ENCODE measurements at regions not wholly inside any gene's neighbourhood (a gene's known extent, or its start where the extent isn't known, plus 50 kb on each side); places are given as distances from the start of the nearest gene placed in this dataset.

DNA sequence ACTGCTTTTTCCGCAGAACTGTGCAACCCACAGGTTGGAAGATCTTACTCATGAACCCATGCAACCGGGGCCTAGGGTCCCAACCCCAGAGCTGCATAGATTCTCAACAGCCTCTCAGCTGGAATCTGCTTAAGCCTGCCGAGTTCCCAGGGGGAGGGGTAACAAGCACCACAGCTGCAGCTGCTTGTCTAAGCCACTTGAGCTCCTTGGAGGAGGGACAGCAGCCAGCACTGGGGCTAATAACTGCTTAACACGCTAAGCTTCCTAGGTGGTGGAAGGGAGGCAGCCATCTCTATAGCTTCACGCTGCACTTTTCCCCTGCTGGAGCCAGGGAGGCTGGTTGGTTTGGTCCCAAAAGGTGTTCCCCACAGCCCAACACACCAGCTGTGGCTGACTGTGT is 311.6 kb downstream of the DSC3 start:
- no peak for TF ChIP-seq EZH2phosphoT487 (IDR thresholded peaks at IDR 0.05; ENCODE audit: low read depth, severe bottlenecking, unreplicated experiment)
- TF ChIP-seq, protein P1, sequence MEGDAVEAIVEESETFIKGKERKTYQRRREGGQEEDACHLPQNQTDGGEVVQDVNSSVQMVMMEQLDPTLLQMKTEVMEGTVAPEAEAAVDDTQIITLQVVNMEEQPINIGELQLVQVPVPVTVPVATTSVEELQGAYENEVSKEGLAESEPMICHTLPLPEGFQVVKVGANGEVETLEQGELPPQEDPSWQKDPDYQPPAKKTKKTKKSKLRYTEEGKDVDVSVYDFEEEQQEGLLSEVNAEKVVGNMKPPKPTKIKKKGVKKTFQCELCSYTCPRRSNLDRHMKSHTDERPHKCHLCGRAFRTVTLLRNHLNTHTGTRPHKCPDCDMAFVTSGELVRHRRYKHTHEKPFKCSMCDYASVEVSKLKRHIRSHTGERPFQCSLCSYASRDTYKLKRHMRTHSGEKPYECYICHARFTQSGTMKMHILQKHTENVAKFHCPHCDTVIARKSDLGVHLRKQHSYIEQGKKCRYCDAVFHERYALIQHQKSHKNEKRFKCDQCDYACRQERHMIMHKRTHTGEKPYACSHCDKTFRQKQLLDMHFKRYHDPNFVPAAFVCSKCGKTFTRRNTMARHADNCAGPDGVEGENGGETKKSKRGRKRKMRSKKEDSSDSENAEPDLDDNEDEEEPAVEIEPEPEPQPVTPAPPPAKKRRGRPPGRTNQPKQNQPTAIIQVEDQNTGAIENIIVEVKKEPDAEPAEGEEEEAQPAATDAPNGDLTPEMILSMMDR (IDR thresholded peaks at IDR 0.05; ENCODE audit: poor library complexity): no peak
- no peak for TF ChIP-seq EZH2 (IDR thresholded peaks at IDR 0.05; ENCODE audit: borderline replicate concordance)
- Histone ChIP-seq H3K27me3 (no peaks in the 10 kb centered on the region), H3K79me2 (no peaks in the 10 kb centered on the region), H3K4me3 (no peak overlapping the region), H3K9me2 (replicated peaks; ENCODE audit: insufficient read depth) (no peaks in the 10 kb centered on the region), H3K4me2 (no peak overlapping the region), H3K9me3 (ENCODE audit: low read depth) (no peaks in the 10 kb centered on the region), H2AFZ (no peak overlapping the region), H4K20me1 (ENCODE audit: insufficient read depth, poor library complexity, severe bottlenecking) (no peaks in the 10 kb centered on the region), H3K4me1 (ENCODE audit: insufficient read depth) (no peaks in the 10 kb centered on the region), H3K36me3 (replicated peaks; ENCODE audit: insufficient read depth, low read depth) (no peaks in the 10 kb centered on the region), H3K27ac (no peak overlapping the region)
- WGBS (ENCODE audit: low lambda C conversion rate, missing lambda C conversion rate): 79% methylated on average over 5 of the region's 5 CpGs
- no peak for DNase-seq (ENCODE audit: low spot score)

DNA sequence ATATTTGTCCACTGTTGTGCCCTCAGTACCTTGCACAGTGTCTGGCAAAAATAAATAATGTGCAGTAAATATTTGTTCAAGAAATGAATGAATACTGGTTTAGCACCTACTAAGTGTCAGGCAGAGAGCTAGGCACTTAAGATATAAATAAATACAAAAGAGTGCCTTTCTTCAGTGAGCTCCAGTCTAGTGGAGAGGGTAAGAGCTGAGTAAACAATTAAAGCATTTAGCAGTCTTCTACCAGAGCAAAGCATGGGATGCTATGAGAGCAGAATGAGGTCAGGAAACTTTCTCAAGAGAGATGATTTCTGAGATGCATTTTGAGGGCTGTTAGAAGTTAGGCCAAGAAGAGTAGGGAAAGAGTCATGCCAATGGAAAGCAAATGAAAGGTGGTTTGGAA is 314.7 kb downstream of the DSC3 start:
- H3K27me3 ChIP-seq: no peaks in the 10 kb centered on the region
- TF ChIP-seq, protein P1 (IDR thresholded peaks at IDR 0.05; ENCODE audit: poor library complexity): no peak
- no peak for TF ChIP-seq EZH2phosphoT487 (IDR thresholded peaks at IDR 0.05; ENCODE audit: low read depth, severe bottlenecking, unreplicated experiment)
- no peak for TF ChIP-seq EZH2 (IDR thresholded peaks at IDR 0.05; ENCODE audit: borderline replicate concordance)
- no peaks in the 10 kb centered on the region for H4K20me1 ChIP-seq (ENCODE audit: insufficient read depth, poor library complexity, severe bottlenecking)
- no peak overlapping the region for H2AFZ ChIP-seq
- H3K9me2 ChIP-seq (replicated peaks; ENCODE audit: insufficient read depth): no peaks in the 10 kb centered on the region
- H3K27ac ChIP-seq: no peak overlapping the region
- H3K36me3 ChIP-seq (replicated peaks; ENCODE audit: insufficient read depth, low read depth): no peaks in the 10 kb centered on the region
- no peaks in the 10 kb centered on the region for H3K9me3 ChIP-seq (ENCODE audit: low read depth)
- no peaks in the 10 kb centered on the region for H3K4me1 ChIP-seq (ENCODE audit: insufficient read depth)
- H3K4me2 ChIP-seq: no peak overlapping the region
- DNase-seq (ENCODE audit: low spot score): no peak
- no peak overlapping the region for H3K4me3 ChIP-seq
- no peaks in the 10 kb centered on the region for H3K79me2 ChIP-seq

DNA sequence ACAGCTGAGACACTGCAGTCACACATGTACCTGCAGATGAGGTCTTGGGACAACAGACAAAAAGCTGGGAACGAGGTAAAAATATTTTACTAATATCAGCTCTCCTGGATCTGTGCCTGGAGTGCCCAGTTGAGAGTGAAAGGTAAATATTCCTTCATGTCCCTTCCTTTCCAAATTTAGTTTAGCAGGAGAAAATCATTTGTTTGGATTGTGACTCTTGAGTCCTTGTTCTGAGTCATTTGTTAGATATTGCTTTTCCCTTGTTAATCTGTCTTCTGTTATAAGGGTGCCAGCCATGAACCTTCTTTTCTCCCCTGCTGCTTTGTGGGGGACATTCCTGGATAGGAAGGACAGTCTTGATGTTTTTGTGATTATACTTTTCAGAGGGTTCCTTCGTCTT is 329.2 kb downstream of the DSC3 start:
- no peaks in the 10 kb centered on the region for H3K9me3 ChIP-seq (ENCODE audit: low read depth)
- H2AFZ ChIP-seq: no peak overlapping the region
- H3K9me2 ChIP-seq (replicated peaks; ENCODE audit: insufficient read depth): no peaks in the 10 kb centered on the region
- no peak overlapping the region for H3K4me3 ChIP-seq
- no peaks in the 10 kb centered on the region for H3K27me3 ChIP-seq
- TF ChIP-seq, protein P1 (IDR thresholded peaks at IDR 0.05; ENCODE audit: poor library complexity): no peak
- TF ChIP-seq EZH2phosphoT487 (IDR thresholded peaks at IDR 0.05; ENCODE audit: low read depth, severe bottlenecking, unreplicated experiment): no peak
- TF ChIP-seq EZH2 (IDR thresholded peaks at IDR 0.05; ENCODE audit: borderline replicate concordance): no peak
- WGBS (ENCODE audit: low lambda C conversion rate, missing lambda C conversion rate): 80% methylated on average over 2 of the region's 2 CpGs
- no peaks in the 10 kb centered on the region for H4K20me1 ChIP-seq (ENCODE audit: insufficient read depth, poor library complexity, severe bottlenecking)
- no peaks in the 10 kb centered on the region for H3K4me1 ChIP-seq (ENCODE audit: insufficient read depth)
- H3K36me3 ChIP-seq (replicated peaks; ENCODE audit: insufficient read depth, low read depth): no peaks in the 10 kb centered on the region
- no peak overlapping the region for H3K27ac ChIP-seq
- DNase-seq (ENCODE audit: low spot score): no peak
- no peak overlapping the region for H3K4me2 ChIP-seq
- no peaks in the 10 kb centered on the region for H3K79me2 ChIP-seq

DNA sequence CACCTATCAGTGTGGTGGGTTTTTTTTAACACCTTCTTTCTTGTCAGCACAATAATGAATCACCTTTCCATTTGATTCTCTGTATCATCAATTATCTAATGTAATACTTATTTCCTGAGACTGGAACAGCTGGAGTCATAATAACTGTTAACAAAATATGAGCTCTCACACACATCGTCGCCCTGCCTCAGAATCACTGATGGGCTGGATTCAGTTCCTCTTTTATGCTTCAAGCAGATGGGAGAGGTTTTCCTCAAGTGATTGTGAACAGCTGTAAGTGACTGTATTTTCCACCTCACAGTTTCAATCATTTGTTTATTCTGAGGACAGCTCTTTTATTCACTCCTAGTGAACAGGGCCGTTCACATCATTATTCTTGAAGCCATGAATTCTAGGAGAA is 330.2 kb downstream of the DSC3 start:
- Histone ChIP-seq H4K20me1 (ENCODE audit: insufficient read depth, poor library complexity, severe bottlenecking) (no peaks in the 10 kb centered on the region), H3K4me1 (ENCODE audit: insufficient read depth) (no peaks in the 10 kb centered on the region), H3K4me2 (no peak overlapping the region), H3K27ac (no peak overlapping the region), H3K9me2 (replicated peaks; ENCODE audit: insufficient read depth) (no peaks in the 10 kb centered on the region), H3K4me3 (no peak overlapping the region), H2AFZ (no peak overlapping the region), H3K9me3 (ENCODE audit: low read depth) (no peaks in the 10 kb centered on the region), H3K79me2 (no peaks in the 10 kb centered on the region), H3K36me3 (replicated peaks; ENCODE audit: insufficient read depth, low read depth) (no peaks in the 10 kb centered on the region), H3K27me3 (no peaks in the 10 kb centered on the region)
- TF ChIP-seq EZH2 (IDR thresholded peaks at IDR 0.05; ENCODE audit: borderline replicate concordance) (no peak), EZH2phosphoT487 (IDR thresholded peaks at IDR 0.05; ENCODE audit: low read depth, severe bottlenecking, unreplicated experiment) (no peak)
- TF ChIP-seq, protein P1 (IDR thresholded peaks at IDR 0.05; ENCODE audit: poor library complexity): no peak
- 86% methylated on average over 3 of the region's 3 CpGs for WGBS (ENCODE audit: low lambda C conversion rate, missing lambda C conversion rate)
- DNase-seq (ENCODE audit: low spot score): no peak

Data from hepatocyte (in vitro differentiated cells).